Gastrocnemius medialis (tissue), 4 donors: ENCODE measurements at regions not wholly inside any gene's neighbourhood (a gene's known extent, or its start where the extent isn't known, plus 50 kb on each side); places are given as distances from the start of the nearest gene placed in this dataset.

ENCODE experiments used
- POLR2A ChIP-seq, 2 donors: fragments of 450-650 bp; IDR thresholded peaks; one replicate each; pipeline ENCODE4 v1.6.1; 2017; ENCODE audit warnings: antibody characterized with exemption in 2 of 2, mild to moderate bottlenecking in 2 of 2, moderate library complexity in 2 of 2
- TF ChIP-seq, protein P1 (sequence below), 5 experiments: fragments of 450-650 bp in 3 of 5; fragments of 200-600 bp in 2 of 5; sonication (generic) in 2 of 5; IDR thresholded peaks in 4 of 5; conservative IDR thresholded peaks in 1 of 5; 1 replicate in 4 of 5; 2 replicates in 1 of 5; pipeline ENCODE4 v1.5.1; 2016 to 2019; ENCODE audit warnings: antibody characterized with exemption in 5 of 5, mild to moderate bottlenecking in 3 of 5, moderate library complexity in 3 of 5

DNA sequence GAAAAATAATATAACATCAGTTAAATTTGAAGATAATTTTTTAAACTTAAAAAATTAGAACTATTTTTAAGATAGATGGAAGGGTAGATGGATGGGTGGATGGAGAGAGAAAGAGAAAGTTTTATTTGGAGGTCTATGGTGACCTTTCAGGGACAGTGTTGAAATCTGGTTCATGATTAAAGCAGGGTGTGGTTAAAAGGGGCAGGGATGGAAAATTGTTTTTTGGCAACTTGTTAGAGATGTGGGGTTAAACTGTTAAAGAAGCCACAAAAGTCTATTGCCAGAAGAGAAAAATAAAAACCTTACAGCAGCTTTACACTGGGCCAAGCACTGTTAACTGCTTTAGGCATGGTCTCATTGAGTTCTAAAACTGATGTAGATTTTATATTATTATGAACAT is 134.9 kb upstream of the GORAB start:
- TF ChIP-seq, protein P1, sequence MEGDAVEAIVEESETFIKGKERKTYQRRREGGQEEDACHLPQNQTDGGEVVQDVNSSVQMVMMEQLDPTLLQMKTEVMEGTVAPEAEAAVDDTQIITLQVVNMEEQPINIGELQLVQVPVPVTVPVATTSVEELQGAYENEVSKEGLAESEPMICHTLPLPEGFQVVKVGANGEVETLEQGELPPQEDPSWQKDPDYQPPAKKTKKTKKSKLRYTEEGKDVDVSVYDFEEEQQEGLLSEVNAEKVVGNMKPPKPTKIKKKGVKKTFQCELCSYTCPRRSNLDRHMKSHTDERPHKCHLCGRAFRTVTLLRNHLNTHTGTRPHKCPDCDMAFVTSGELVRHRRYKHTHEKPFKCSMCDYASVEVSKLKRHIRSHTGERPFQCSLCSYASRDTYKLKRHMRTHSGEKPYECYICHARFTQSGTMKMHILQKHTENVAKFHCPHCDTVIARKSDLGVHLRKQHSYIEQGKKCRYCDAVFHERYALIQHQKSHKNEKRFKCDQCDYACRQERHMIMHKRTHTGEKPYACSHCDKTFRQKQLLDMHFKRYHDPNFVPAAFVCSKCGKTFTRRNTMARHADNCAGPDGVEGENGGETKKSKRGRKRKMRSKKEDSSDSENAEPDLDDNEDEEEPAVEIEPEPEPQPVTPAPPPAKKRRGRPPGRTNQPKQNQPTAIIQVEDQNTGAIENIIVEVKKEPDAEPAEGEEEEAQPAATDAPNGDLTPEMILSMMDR (IDR thresholded peaks at IDR 0.05 in 4 of 5, conservative IDR thresholded peaks at IDR 0.05 in 1 of 5): no peak
- no peak for TF ChIP-seq POLR2A (IDR thresholded peaks at IDR 0.05)
